ENCODE measurements at regions not wholly inside any gene's neighbourhood (a gene's known extent, or its start where the extent isn't known, plus 50 kb on each side); places are given as distances from the start of the nearest gene placed in this dataset.

DNA sequence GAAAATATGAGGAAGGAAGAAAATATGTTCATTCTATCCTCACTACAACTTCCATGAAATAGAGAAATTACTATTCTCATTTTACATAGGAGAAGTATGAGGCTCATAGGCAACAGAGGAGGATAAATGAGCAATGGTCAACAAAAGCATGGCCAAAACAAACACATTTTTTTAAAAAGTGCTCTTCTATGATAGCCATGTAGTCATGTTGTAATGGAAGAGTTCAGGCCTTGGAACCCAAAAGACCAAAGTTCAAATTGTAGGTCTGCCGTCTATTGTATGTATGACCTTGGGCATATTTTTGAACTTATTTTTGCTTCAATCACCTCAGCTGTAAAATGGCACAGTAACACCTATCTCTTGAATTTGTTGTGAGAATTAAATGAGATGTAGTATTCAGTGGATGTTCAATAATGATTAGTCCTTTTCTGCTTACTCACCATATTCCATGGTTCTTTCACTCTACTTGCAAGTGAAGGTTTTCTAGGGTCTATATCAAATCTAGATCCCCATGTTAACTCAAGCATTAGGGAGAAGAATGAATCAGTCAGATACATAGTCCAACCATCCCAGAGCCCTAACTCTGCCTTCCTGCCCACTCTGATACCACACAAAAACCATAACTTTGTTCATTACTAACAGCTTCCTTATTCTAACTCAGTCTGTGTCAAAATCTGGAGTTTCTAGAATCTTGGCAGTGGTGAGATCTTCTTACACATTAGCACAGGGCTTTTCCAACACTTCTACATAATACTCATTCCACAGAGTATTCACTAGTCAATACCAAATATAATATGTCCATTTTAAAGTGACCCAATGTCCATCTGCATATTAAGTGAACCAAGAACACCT lies 353.2 kb downstream of the PLPP3 start:
- TF ChIP-seq, protein P1, sequence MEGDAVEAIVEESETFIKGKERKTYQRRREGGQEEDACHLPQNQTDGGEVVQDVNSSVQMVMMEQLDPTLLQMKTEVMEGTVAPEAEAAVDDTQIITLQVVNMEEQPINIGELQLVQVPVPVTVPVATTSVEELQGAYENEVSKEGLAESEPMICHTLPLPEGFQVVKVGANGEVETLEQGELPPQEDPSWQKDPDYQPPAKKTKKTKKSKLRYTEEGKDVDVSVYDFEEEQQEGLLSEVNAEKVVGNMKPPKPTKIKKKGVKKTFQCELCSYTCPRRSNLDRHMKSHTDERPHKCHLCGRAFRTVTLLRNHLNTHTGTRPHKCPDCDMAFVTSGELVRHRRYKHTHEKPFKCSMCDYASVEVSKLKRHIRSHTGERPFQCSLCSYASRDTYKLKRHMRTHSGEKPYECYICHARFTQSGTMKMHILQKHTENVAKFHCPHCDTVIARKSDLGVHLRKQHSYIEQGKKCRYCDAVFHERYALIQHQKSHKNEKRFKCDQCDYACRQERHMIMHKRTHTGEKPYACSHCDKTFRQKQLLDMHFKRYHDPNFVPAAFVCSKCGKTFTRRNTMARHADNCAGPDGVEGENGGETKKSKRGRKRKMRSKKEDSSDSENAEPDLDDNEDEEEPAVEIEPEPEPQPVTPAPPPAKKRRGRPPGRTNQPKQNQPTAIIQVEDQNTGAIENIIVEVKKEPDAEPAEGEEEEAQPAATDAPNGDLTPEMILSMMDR (IDR thresholded peaks at IDR 0.05) = no peak
- TF ChIP-seq MYC (IDR thresholded peaks at IDR 0.05; ENCODE audit: borderline replicate concordance, low read length) (no peak), POLR2A (IDR thresholded peaks at IDR 0.05; ENCODE audit: low read length) (no peak), EP300 (IDR thresholded peaks at IDR 0.05) (no peak), BHLHE40 (IDR thresholded peaks at IDR 0.05; ENCODE audit: low read depth, low read length) (no peak), CEBPB (IDR thresholded peaks at IDR 0.05) (no peak), JUNB (IDR thresholded peaks at IDR 0.05) (no peak), CHD2 (IDR thresholded peaks at IDR 0.05; ENCODE audit: low read length, partially characterized antibody) (no peak)
- TF ChIP-seq, protein P2, sequence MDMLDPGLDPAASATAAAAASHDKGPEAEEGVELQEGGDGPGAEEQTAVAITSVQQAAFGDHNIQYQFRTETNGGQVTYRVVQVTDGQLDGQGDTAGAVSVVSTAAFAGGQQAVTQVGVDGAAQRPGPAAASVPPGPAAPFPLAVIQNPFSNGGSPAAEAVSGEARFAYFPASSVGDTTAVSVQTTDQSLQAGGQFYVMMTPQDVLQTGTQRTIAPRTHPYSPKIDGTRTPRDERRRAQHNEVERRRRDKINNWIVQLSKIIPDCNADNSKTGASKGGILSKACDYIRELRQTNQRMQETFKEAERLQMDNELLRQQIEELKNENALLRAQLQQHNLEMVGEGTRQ (IDR thresholded peaks at IDR 0.05) = no peak
